ENCODE measurements at regions not wholly inside any gene's neighbourhood (a gene's known extent, or its start where the extent isn't known, plus 50 kb on each side); places are given as distances from the start of the nearest gene placed in this dataset.

- ATAC-seq, result no peak
- no peak for TF ChIP-seq TOX (CRISPR knock-in tag; IDR thresholded peaks at IDR 0.05; ENCODE audit: borderline replicate concordance)
- no peak for TF ChIP-seq TSHZ2 (CRISPR knock-in tag; IDR thresholded peaks at IDR 0.05)
- TF ChIP-seq RARB (CRISPR knock-in tag; IDR thresholded peaks at IDR 0.05), result no peak
- TF ChIP-seq ZNF565 (CRISPR knock-in tag; conservative IDR thresholded peaks at IDR 0.05; ENCODE audit: low read depth), result no peak
- TF ChIP-seq SNAI2 (CRISPR knock-in tag; IDR thresholded peaks at IDR 0.05), result no peak
- no peak for TF ChIP-seq ZNF70 (CRISPR knock-in tag; IDR thresholded peaks at IDR 0.05)
- TF ChIP-seq ESRRG (CRISPR knock-in tag; IDR thresholded peaks at IDR 0.05), result no peak
- TF ChIP-seq PPARA (CRISPR knock-in tag; IDR thresholded peaks at IDR 0.05; ENCODE audit: borderline replicate concordance), result no peak
- no peak for TF ChIP-seq ARNTL (CRISPR knock-in tag; IDR thresholded peaks at IDR 0.05; ENCODE audit: borderline replicate concordance, low read depth)
- TF ChIP-seq GLIS3 (CRISPR knock-in tag; IDR thresholded peaks at IDR 0.05), result no peak
- TF ChIP-seq OSR1 (CRISPR knock-in tag; IDR thresholded peaks at IDR 0.05), result no peak
- TF ChIP-seq CSDC2 (CRISPR knock-in tag; IDR thresholded peaks at IDR 0.05), result no peak
- TF ChIP-seq ZFP3 (CRISPR knock-in tag; IDR thresholded peaks at IDR 0.05), result no peak
- TF ChIP-seq CREB5 (CRISPR knock-in tag; IDR thresholded peaks at IDR 0.05; ENCODE audit: low read depth), result no peak
- no peak for TF ChIP-seq ZNF8 (CRISPR knock-in tag; IDR thresholded peaks at IDR 0.05)
- TF ChIP-seq PATZ1 (CRISPR knock-in tag; IDR thresholded peaks at IDR 0.05; ENCODE audit: borderline replicate concordance), result no peak
- no peak for TF ChIP-seq ZC3H10 (CRISPR knock-in tag; IDR thresholded peaks at IDR 0.05)
- no peak for TF ChIP-seq ZFP30 (CRISPR knock-in tag; IDR thresholded peaks at IDR 0.05)
- no peak for TF ChIP-seq POU6F1 (CRISPR knock-in tag; IDR thresholded peaks at IDR 0.05; ENCODE audit: borderline replicate concordance, low read depth)
Measured at GRCh38 chr4:20629186-20630106, 70.8 kb upstream of the PACRGL start.

GRCh38 chr4:20638825-20639224, 61.4 kb upstream of the PACRGL start:
- TF ChIP-seq TOX (CRISPR knock-in tag; IDR thresholded peaks at IDR 0.05; ENCODE audit: borderline replicate concordance) (no peak), CSRNP3 (CRISPR knock-in tag; IDR thresholded peaks at IDR 0.05) (no peak), GLIS3 (CRISPR knock-in tag; IDR thresholded peaks at IDR 0.05) (no peak), TCF4 (CRISPR knock-in tag; IDR thresholded peaks at IDR 0.05; ENCODE audit: borderline replicate concordance) (no peak), SNAI2 (CRISPR knock-in tag; IDR thresholded peaks at IDR 0.05) (no peak)
- ATAC-seq, result no peak

GRCh38 chr4:20639346-20639745, 60.9 kb upstream of the PACRGL start:
- no peak for ATAC-seq
- no peak for TF ChIP-seq SNAI2 (CRISPR knock-in tag; IDR thresholded peaks at IDR 0.05)
- no peak for TF ChIP-seq POU6F1 (CRISPR knock-in tag; IDR thresholded peaks at IDR 0.05; ENCODE audit: borderline replicate concordance, low read depth)
- TF ChIP-seq ARNTL (CRISPR knock-in tag; IDR thresholded peaks at IDR 0.05; ENCODE audit: borderline replicate concordance, low read depth), result no peak
